SU-DHL-6 (cell line): ENCODE measurements at regions not wholly inside any gene's neighbourhood (a gene's known extent, or its start where the extent isn't known, plus 50 kb on each side); places are given as distances from the start of the nearest gene placed in this dataset.

Experiments
- H2AFZ ChIP-seq: fragments of 200-600 bp; sonication (generic); 2 replicates; pipeline ENCODE4 v1.6.1; 2014; ENCODE audit warnings: low read depth, mild to moderate bottlenecking, moderate library complexity, mixed read lengths, antibody characterized with exemption, low read length; ENCODE audit not compliant: severe bottlenecking
- H3F3A ChIP-seq: fragments of 200-600 bp; shearing (Covaris generic); 2 replicates; pipeline ENCODE4 v1.6.0; 2016; ENCODE audit warnings: antibody characterized with exemption, mild to moderate bottlenecking; ENCODE audit not compliant: insufficient read depth
- H3K27ac ChIP-seq: fragments of 200-600 bp; sonication (generic); 2 replicates; pipeline ENCODE4 v1.5.1; 2016; ENCODE audit warnings: low read depth, mild to moderate bottlenecking, low read length, moderate library complexity, mixed read lengths
- H3K27me3 ChIP-seq: fragments of 200-600 bp; sonication (generic), shearing (Covaris generic); 2 replicates; pipeline ENCODE4 v1.6.0; 2014; ENCODE audit warnings: mild to moderate bottlenecking, low read length
- H3K36me3 ChIP-seq: fragments of 200-600 bp; sonication (generic); 2 replicates; pipeline ENCODE4 v1.6.1; 2014; ENCODE audit warnings: mild to moderate bottlenecking, low read length, mixed read lengths
- H3K4me2 ChIP-seq: fragments of 300-600, 200-600 bp; shearing (Covaris generic), sonication (generic); 2 replicates; pipeline ENCODE4 v1.6.0; 2014; ENCODE audit warnings: low read length, low read depth, mild to moderate bottlenecking; ENCODE audit not compliant: poor library complexity, severe bottlenecking
- H3K4me3 ChIP-seq: fragments of 200-600 bp; sonication (generic); 2 replicates; pipeline ENCODE4 v1.5.1; 2014; ENCODE audit warnings: antibody characterized with exemption, low read length, mild to moderate bottlenecking, mixed read lengths; ENCODE audit not compliant: insufficient read depth, poor library complexity, severe bottlenecking
- H3K79me2 ChIP-seq: fragments of 200-600 bp; sonication (generic); 2 replicates; pipeline ENCODE4 v1.6.1; 2014; ENCODE audit warnings: mild to moderate bottlenecking, low read length, moderate library complexity; ENCODE audit not compliant: insufficient read depth
- H3K9ac ChIP-seq: fragments of 200-600 bp; sonication (generic); 2 replicates; pipeline ENCODE4 v1.7.0; 2014; ENCODE audit warnings: mild to moderate bottlenecking, low read length
- H3K9me2 ChIP-seq: fragments of 200-600 bp; sonication (generic); replicated peaks from 2 replicates; pipeline ENCODE4 v1.6.1; 2014; ENCODE audit warnings: low read length; ENCODE audit not compliant: insufficient read depth
- H3K9me3 ChIP-seq: fragments of 200-600 bp; sonication (generic); 2 replicates; pipeline ENCODE4 v1.6.1; 2014; ENCODE audit warnings: low read length, mixed read lengths; ENCODE audit not compliant: insufficient read depth
- H4K20me1 ChIP-seq: fragments of 200-600 bp; sonication (generic); 2 replicates; pipeline ENCODE4 v1.6.1; 2014; ENCODE audit warnings: low read depth, mild to moderate bottlenecking, antibody characterized with exemption, low read length, moderate library complexity, mixed read lengths
- EZH2phosphoT487 ChIP-seq: fragments of 200-600 bp; sonication (generic), shearing (Covaris generic); conservative IDR thresholded peaks from 2 replicates; pipeline ENCODE4 v1.6.1; 2018; ENCODE audit warnings: mild to moderate bottlenecking, antibody characterized with exemption, low read length, moderate library complexity, mixed read lengths
- TF ChIP-seq, protein P1 (sequence below): fragments of 200-600 bp; sonication (generic); IDR thresholded peaks from one replicate; pipeline ENCODE4 v1.5.1; 2017; ENCODE audit warnings: antibody characterized with exemption, mild to moderate bottlenecking, low read length, moderate library complexity; ENCODE audit not compliant: insufficient read depth, poor library complexity, severe bottlenecking

DNA sequence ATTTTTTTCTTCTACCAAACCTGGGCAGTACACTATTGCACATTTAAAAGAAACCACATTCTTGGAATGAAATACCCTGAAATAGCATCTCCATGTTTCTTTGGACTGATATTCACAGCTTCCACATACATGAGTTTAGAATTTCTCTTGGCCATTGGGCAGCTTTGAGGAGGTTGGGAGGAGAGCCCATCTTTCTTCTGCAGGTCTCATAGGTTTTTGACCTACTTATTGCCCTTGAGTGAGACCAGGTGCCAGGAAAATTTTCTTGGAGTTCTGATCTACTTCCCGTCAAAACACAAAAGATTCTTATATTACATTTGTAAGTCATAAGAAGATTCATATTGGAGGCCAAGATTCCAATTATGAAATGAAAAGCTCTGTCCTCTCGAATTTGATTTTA is 212.0 kb downstream of the IBTK start:
- Histone ChIP-seq H3K36me3 (no peaks in the 10 kb centered on the region), H3K4me3 (no peak overlapping the region), H3K9ac (no peak overlapping the region), H3K4me2 (no peak overlapping the region), H3K27ac (no peak overlapping the region), H4K20me1 (no peaks in the 10 kb centered on the region), H3K79me2 (no peaks in the 10 kb centered on the region), H2AFZ (no peak overlapping the region), H3F3A (no peaks in the 10 kb centered on the region), H3K9me2 (no peaks in the 10 kb centered on the region), H3K27me3 (no peaks in the 10 kb centered on the region), H3K9me3 (no peaks in the 10 kb centered on the region)
- TF ChIP-seq, protein P1, sequence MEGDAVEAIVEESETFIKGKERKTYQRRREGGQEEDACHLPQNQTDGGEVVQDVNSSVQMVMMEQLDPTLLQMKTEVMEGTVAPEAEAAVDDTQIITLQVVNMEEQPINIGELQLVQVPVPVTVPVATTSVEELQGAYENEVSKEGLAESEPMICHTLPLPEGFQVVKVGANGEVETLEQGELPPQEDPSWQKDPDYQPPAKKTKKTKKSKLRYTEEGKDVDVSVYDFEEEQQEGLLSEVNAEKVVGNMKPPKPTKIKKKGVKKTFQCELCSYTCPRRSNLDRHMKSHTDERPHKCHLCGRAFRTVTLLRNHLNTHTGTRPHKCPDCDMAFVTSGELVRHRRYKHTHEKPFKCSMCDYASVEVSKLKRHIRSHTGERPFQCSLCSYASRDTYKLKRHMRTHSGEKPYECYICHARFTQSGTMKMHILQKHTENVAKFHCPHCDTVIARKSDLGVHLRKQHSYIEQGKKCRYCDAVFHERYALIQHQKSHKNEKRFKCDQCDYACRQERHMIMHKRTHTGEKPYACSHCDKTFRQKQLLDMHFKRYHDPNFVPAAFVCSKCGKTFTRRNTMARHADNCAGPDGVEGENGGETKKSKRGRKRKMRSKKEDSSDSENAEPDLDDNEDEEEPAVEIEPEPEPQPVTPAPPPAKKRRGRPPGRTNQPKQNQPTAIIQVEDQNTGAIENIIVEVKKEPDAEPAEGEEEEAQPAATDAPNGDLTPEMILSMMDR: no peak
- TF ChIP-seq EZH2phosphoT487: no peak

DNA sequence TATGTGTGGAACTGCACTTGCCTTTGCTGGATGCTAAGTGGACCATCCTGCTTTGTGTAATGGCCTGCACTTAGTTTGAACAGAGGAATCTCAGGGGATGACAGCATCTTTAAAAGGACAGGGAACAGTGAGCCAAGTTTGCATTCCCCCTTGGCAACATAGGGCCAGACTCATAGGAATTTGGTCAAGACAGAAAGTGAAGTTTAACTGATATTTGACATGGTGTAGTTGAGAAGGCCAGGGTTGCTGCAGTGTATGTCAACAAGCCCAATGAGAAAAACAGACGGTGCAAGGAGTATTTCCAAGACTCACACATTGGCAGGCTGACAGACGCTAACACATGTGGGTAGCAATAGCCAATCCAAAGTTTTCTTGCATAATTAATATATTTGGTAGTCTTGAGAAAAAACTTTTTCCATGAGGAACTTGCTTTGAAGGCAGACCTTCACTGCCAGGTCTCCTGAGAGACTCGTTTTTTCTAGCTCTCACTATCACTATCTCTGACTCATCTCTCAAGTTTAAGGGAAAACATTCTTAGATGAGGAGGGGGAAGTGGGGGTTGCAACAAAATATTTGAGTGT is 213.8 kb downstream of the IBTK start:
- Histone ChIP-seq H3K9ac (no peak overlapping the region), H3K4me2 (no peak overlapping the region), H3K9me2 (no peaks in the 10 kb centered on the region), H2AFZ (no peak overlapping the region), H3K27me3 (no peaks in the 10 kb centered on the region), H3K79me2 (no peaks in the 10 kb centered on the region), H3F3A (no peaks in the 10 kb centered on the region), H3K36me3 (no peaks in the 10 kb centered on the region), H3K27ac (no peak overlapping the region), H3K9me3 (no peaks in the 10 kb centered on the region), H4K20me1 (no peaks in the 10 kb centered on the region), H3K4me3 (no peak overlapping the region)
- no peak for TF ChIP-seq EZH2phosphoT487
- TF ChIP-seq, protein P1: no peak

DNA sequence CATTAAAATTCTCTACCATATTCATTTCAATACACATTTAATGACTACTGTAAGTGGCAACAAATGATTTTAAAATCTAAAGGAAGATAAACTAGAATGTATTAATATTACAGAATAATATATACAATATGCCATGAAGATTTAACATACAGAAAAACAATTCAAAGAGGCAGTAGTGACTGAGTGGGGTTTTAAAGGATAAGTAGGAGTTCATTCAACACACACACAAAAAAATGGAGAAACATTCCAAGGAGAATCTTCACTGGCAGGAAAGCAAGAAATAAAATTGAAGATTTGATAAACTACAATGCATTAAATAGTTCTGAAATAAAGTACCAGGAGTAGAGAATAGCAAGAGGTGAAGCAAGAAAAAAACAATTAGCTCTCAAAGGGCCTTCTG is 215.1 kb downstream of the IBTK start:
- TF ChIP-seq EZH2phosphoT487: no peak
- TF ChIP-seq, protein P1: no peak
- H3K4me2 ChIP-seq: no peak overlapping the region
- no peaks in the 10 kb centered on the region for H3K9me3 ChIP-seq
- no peak overlapping the region for H2AFZ ChIP-seq
- H3F3A ChIP-seq: no peaks in the 10 kb centered on the region
- H3K4me3 ChIP-seq: no peak overlapping the region
- no peaks in the 10 kb centered on the region for H3K36me3 ChIP-seq
- H4K20me1 ChIP-seq: no peaks in the 10 kb centered on the region
- H3K79me2 ChIP-seq: no peaks in the 10 kb centered on the region
- no peak overlapping the region for H3K27ac ChIP-seq
- no peak overlapping the region for H3K9ac ChIP-seq
- H3K9me2 ChIP-seq: no peaks in the 10 kb centered on the region
- H3K27me3 ChIP-seq: no peaks in the 10 kb centered on the region
